A549 (cell line): ENCODE measurements at regions not wholly inside any gene's neighbourhood (a gene's known extent, or its start where the extent isn't known, plus 50 kb on each side); places are given as distances from the start of the nearest gene placed in this dataset.

Source experiments
- ATAC-seq, 2 experiments: fragments of 200-7000 bp in 1 of 2; fragments of >200 bp in 1 of 2; cut with Nextera tagmentation in 1 of 2; cut with Tn5 transposase in 1 of 2; 3 replicates each; pipeline versions ENCODE4 v1.8.0 to v1.9.1; 2018 to 2020; ENCODE audit warnings: mild to moderate bottlenecking in 1 of 2, moderate library complexity in 1 of 2
- CTCF ChIA-PET: fragments of 300-600 bp; sonication (Branson Sonifier 250); formaldehyde crosslinking; extraction: SDS; loops from one replicate; lab custom pipeline; 2021; ENCODE audit warnings: antibody characterized with exemption, inconsistent platforms; lab: Yijun Ruan, JAX
- POLR2A ChIA-PET: fragments of 350-600 bp; formaldehyde crosslinking; extraction: SDS; loops from one replicate; lab custom pipeline; 2021; ENCODE audit warnings: antibody characterized with exemption, inconsistent platforms; lab: Yijun Ruan, JAX
- DNase-seq, 2 experiments: peaks; one replicate each; pipeline versions ENCODE4 v3.0.0 to v3.0.0-alpha.2; 2011 to 2016; ENCODE audit warnings: low read depth in 1 of 2, low spot score in 1 of 2
- FAIRE-seq: peaks from 2 replicates; lab custom pipeline; 2011; peaks lifted over from hg19 to GRCh38; lab: Jason Lieb, UNC
- H3K27ac ChIP-seq, 2 experiments: fragments of >200 bp; sonication (Bioruptor Twin); formaldehyde crosslinking; 3 replicates each; pipeline ENCODE4 v1.5.1; 2016 to 2017
- H3K4me1 ChIP-seq: fragments of >200 bp; sonication (Bioruptor Twin); formaldehyde crosslinking; 3 replicates; pipeline ENCODE4 v1.6.1; 2016
- H3K4me2 ChIP-seq: fragments of >200 bp; sonication (Bioruptor Twin); formaldehyde crosslinking; 3 replicates; pipeline ENCODE4 v1.6.1; 2016
- H3K4me3 ChIP-seq: fragments of >200 bp; sonication (Bioruptor Twin); formaldehyde crosslinking; 3 replicates; pipeline ENCODE4 v1.5.1; 2016
- H3K9me3 ChIP-seq: fragments of >200 bp; sonication (Bioruptor Twin); formaldehyde crosslinking; 3 replicates; pipeline ENCODE4 v1.6.1; 2016
- BHLHE40 ChIP-seq: IDR thresholded peaks from 2 replicates; pipeline ENCODE4 v1.6.1; 2012; ENCODE audit warnings: low read depth, low read length, inconsistent platforms
- CEBPB ChIP-seq, 2 experiments: fragments of >200 bp in 1 of 2; sonication (Bioruptor Twin) in 1 of 2; formaldehyde crosslinking in 1 of 2; IDR thresholded peaks; 2 replicates each; pipeline ENCODE4 v1.6.1; 2012 to 2016
- CHD2 ChIP-seq: fragments of 150-350 bp; IDR thresholded peaks from 2 replicates; pipeline ENCODE4 v1.6.1; 2014; ENCODE audit warnings: low read length; ENCODE audit not compliant: partially characterized antibody
- EHF ChIP-seq: fragments of 250-450 bp; sonication (Bioruptor Pico); IDR thresholded peaks from 2 replicates; pipeline ENCODE4 v1.5.0; 2020; ENCODE audit warnings: mild to moderate bottlenecking
- EHMT2 ChIP-seq: fragments of 200-600 bp; sonication (generic); IDR thresholded peaks from 2 replicates; pipeline ENCODE4 v1.6.1; 2016; ENCODE audit warnings: antibody characterized with exemption, low read depth, mild to moderate bottlenecking, moderate library complexity
- EP300 ChIP-seq, 2 experiments: fragments of >200 bp; sonication (Bioruptor Twin); formaldehyde crosslinking; IDR thresholded peaks; 2 replicates in 1 of 2; 3 replicates in 1 of 2; pipeline ENCODE4 v1.6.1; 2016 to 2017
- ESRRA ChIP-seq: fragments of 150-350 bp; IDR thresholded peaks from 2 replicates; pipeline ENCODE4 v1.6.1; 2014; ENCODE audit warnings: mild to moderate bottlenecking, low read length, borderline replicate concordance
- FOSB ChIP-seq: fragments of 250-450 bp; sonication (Bioruptor Pico); IDR thresholded peaks from 2 replicates; pipeline ENCODE4 v1.5.0; 2020; ENCODE audit warnings: mild to moderate bottlenecking, moderate library complexity
- FOSL2 ChIP-seq, 2 experiments: fragments of 450-650 bp in 1 of 2; fragments of >200 bp in 1 of 2; sonication (Bioruptor Twin) in 1 of 2; formaldehyde crosslinking; IDR thresholded peaks; 2 replicates each; pipeline versions ENCODE4 v1.5.0 to v1.6.1; 2016 to 2020; ENCODE audit warnings: mild to moderate bottlenecking in 1 of 2, moderate library complexity in 1 of 2
- FOXS1 ChIP-seq: fragments of 250-450 bp; sonication (Bioruptor Pico); IDR thresholded peaks from 2 replicates; pipeline ENCODE4 v1.5.0; 2020; ENCODE audit warnings: mild to moderate bottlenecking, moderate library complexity
- HDAC2 ChIP-seq: fragments of 200-600 bp; sonication (generic); IDR thresholded peaks from 2 replicates; pipeline ENCODE4 v1.6.1; 2016
- HEYL ChIP-seq: fragments of 250-450 bp; sonication (Bioruptor Pico); IDR thresholded peaks from 2 replicates; pipeline ENCODE4 v1.8.0; 2021; ENCODE audit warnings: mild to moderate bottlenecking, moderate library complexity
- HMGXB4 ChIP-seq: fragments of 250-450 bp; sonication (Bioruptor Pico); IDR thresholded peaks from 2 replicates; pipeline ENCODE4 v1.5.0; 2021; ENCODE audit warnings: mild to moderate bottlenecking, moderate library complexity, borderline replicate concordance
- HOXA7 ChIP-seq: fragments of 250-450 bp; sonication (Bioruptor Pico); IDR thresholded peaks from 2 replicates; pipeline ENCODE4 v1.5.0; 2020; ENCODE audit warnings: mild to moderate bottlenecking, moderate library complexity
- HOXB13 ChIP-seq: fragments of 250-450 bp; sonication (Bioruptor Pico); IDR thresholded peaks from 2 replicates; pipeline ENCODE4 v1.5.0; 2020; ENCODE audit warnings: low read depth, mild to moderate bottlenecking, moderate library complexity
- HOXB5 ChIP-seq: fragments of 250-450 bp; sonication (Bioruptor Pico); IDR thresholded peaks from 2 replicates; pipeline ENCODE4 v1.5.0; 2020; ENCODE audit warnings: mild to moderate bottlenecking, moderate library complexity
- JUN ChIP-seq, 2 experiments: fragments of >200 bp; sonication (Bioruptor Twin); formaldehyde crosslinking; IDR thresholded peaks; 2 replicates in 1 of 2; 3 replicates in 1 of 2; pipeline ENCODE4 v1.6.1; 2016 to 2017
- JUNB ChIP-seq: fragments of >200 bp; sonication (Bioruptor Twin); formaldehyde crosslinking; IDR thresholded peaks from 2 replicates; pipeline ENCODE4 v1.6.1; 2016
- KDM5A ChIP-seq: fragments of 200-600 bp; sonication (generic); IDR thresholded peaks from 2 replicates; pipeline ENCODE4 v1.6.1; 2016; ENCODE audit warnings: antibody characterized with exemption, mild to moderate bottlenecking
- MAFK ChIP-seq: fragments of 450-650 bp; IDR thresholded peaks from 2 replicates; pipeline ENCODE4 v1.6.1; 2014; ENCODE audit not compliant: partially characterized antibody
- MYC ChIP-seq: IDR thresholded peaks from 2 replicates; pipeline ENCODE4 v1.6.1; 2012; ENCODE audit warnings: mild to moderate bottlenecking, inconsistent platforms, low read length, improper control_type of control experiment, borderline replicate concordance
- NFE2L2 ChIP-seq: fragments of 150-350 bp; conservative IDR thresholded peaks from 2 replicates; pipeline ENCODE4 v1.6.1; 2014; ENCODE audit warnings: low read length
- NPAS2 ChIP-seq: fragments of 250-450 bp; sonication (Bioruptor Pico); IDR thresholded peaks from 2 replicates; pipeline ENCODE4 v1.8.0; 2022; ENCODE audit warnings: mild to moderate bottlenecking, moderate library complexity, borderline replicate concordance
- NR3C1 ChIP-seq: fragments of >200 bp; sonication (Bioruptor Twin); formaldehyde crosslinking; IDR thresholded peaks from 3 replicates; pipeline ENCODE4 v1.6.1; 2017
- PHF8 ChIP-seq: fragments of 200-600 bp; sonication (generic); IDR thresholded peaks from 2 replicates; pipeline ENCODE4 v1.6.1; 2016; ENCODE audit warnings: low read depth, mild to moderate bottlenecking, antibody characterized with exemption, moderate library complexity, borderline replicate concordance
- RNF2 ChIP-seq: fragments of 200-600 bp; sonication (generic); IDR thresholded peaks from 2 replicates; pipeline ENCODE4 v1.6.1; 2016; ENCODE audit warnings: low read depth, mild to moderate bottlenecking, antibody characterized with exemption, moderate library complexity, borderline replicate concordance
- TP53 ChIP-seq: fragments of 250-450 bp; sonication (Bioruptor Pico); IDR thresholded peaks from 2 replicates; pipeline ENCODE4 v1.5.0; 2021; ENCODE audit warnings: mild to moderate bottlenecking, moderate library complexity
- ZFP36 ChIP-seq: fragments of 450-650 bp; IDR thresholded peaks from 2 replicates; pipeline ENCODE4 v1.6.1; 2014; ENCODE audit warnings: borderline replicate concordance; ENCODE audit not compliant: partially characterized antibody
- ZNF302 ChIP-seq: fragments of 250-450 bp; sonication (Bioruptor Pico); IDR thresholded peaks from 2 replicates; pipeline ENCODE4 v1.9.0; 2021; ENCODE audit warnings: inconsistent platforms, mild to moderate bottlenecking, moderate library complexity
- WGBS: methylation state at CpG from one replicate; pipeline ENCODE4 v1.1.6; 2017; ENCODE audit errors: missing lambda C conversion rate; 5-methylcytosine and 5-hydroxymethylcytosine counted together
- TF ChIP-seq, protein P1 (sequence below): IDR thresholded peaks from 2 replicates; pipeline ENCODE4 v1.6.1; 2012
- TF ChIP-seq, protein P2 (sequence below): fragments of >200 bp; sonication (Bioruptor Twin); formaldehyde crosslinking; IDR thresholded peaks from 3 replicates; pipeline ENCODE4 v1.5.1; 2016
- TF ChIP-seq, protein P3 (sequence below): fragments of >200 bp; sonication (Bioruptor Twin); formaldehyde crosslinking; IDR thresholded peaks from 3 replicates; pipeline ENCODE4 v1.6.1; 2016

DNA sequence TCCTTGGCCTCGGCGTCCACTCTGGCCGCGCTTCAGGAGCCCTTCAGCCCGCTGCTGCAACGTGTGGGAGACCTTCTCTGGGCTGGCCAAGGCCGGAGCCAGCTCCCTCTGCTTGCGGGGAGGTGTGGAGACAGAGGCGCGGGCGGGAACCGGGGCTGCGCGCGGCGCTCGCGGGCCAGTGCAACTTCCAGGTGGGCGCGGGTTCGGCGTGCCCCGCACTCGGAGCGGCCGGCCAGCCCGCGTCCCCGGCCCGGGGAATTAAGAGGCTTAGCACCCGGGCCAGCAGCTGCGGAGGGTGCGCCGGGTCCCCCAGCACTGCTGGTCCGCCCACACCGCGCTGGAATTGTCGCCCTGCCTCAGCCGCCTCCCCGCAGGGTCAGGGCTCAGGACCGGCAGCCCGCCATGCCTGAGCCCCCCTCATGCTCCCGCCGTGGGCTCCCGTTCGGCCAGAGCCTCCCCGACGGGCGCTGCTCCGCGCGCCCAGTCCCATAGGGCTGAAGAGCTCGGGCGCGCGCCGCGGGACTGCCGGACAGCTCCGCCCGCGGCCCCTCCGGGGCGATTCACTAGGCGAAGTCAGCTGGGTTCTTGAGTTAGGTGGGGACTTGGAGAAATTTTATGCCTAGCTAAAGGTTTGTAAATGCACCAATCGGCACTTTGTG lies 673.9 kb downstream of the SLC16A7 start:
- Histone ChIP-seq H3K9me3 (no peaks in the 10 kb centered on the region), H3K4me1 (peaks cover 28% of the 10 kb centered on the region), H3K4me3 (no peak overlapping the region), H3K4me2 (no peak overlapping the region), H3K27ac (no peak overlapping the region)
- DNase-seq (no peak), FAIRE-seq (no peak), ATAC-seq (no peak)
- WGBS = 95% methylated on average over 64 of the region's 66 CpGs
- CTCF ChIA-PET = interaction anchor here (1.4 kb wide), 1 partner anchor 12 kb away, joined by 5 read pairs; no protein-coding TSS in a partner anchor
- TF ChIP-seq FOXS1 (CRISPR knock-in tag) (no peak), HDAC2 (no peak), NR3C1 (no peak), HOXA7 (no peak), NPAS2 (CRISPR knock-in tag) (no peak), TP53 (CRISPR knock-in tag) (no peak), HOXB13 (CRISPR knock-in tag) (no peak), EHF (CRISPR knock-in tag) (no peak), MAFK (no peak), MYC (no peak)
- POLR2A ChIA-PET = no interaction called here

- Histone ChIP-seq H3K4me1 (peaks cover 11% of the 10 kb centered on the region), H3K9me3 (no peaks in the 10 kb centered on the region), H3K27ac (no peak overlapping the region), H3K4me2 (no peak overlapping the region), H3K4me3 (no peak overlapping the region)
- DNase-seq (no peak), FAIRE-seq (no peak), ATAC-seq (no peak)
- CTCF ChIA-PET = interaction anchor here (0.9 kb wide), 1 partner anchor 11 kb away, joined by 4 read pairs; no protein-coding TSS in a partner anchor
- POLR2A ChIA-PET = no interaction called here
- WGBS = 77% methylated on average over 9 of the region's 9 CpGs
- no peak for TF ChIP-seq FOSB
- no peak for TF ChIP-seq CHD2
- TF ChIP-seq HDAC2 = no peak
- TF ChIP-seq PHF8 = no peak
- no peak for TF ChIP-seq FOSL2 (IDR thresholded peaks at IDR 0.05)
- no peak for TF ChIP-seq FOSL2 (CRISPR knock-in tag; IDR thresholded peaks at IDR 0.05)
- TF ChIP-seq HOXB5 = no peak
- no peak for TF ChIP-seq HEYL (CRISPR knock-in tag)
- TF ChIP-seq ZFP36 = no peak
- TF ChIP-seq, protein P1, sequence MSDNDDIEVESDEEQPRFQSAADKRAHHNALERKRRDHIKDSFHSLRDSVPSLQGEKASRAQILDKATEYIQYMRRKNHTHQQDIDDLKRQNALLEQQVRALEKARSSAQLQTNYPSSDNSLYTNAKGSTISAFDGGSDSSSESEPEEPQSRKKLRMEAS = no peak
Measured at GRCh38 chr12:60271816-60272215, 676.0 kb downstream of the SLC16A7 start.

GRCh38 chr12:60278209-60278608 lies 682.4 kb downstream of the SLC16A7 start:
- Histone ChIP-seq H3K9me3 (no peaks in the 10 kb centered on the region), H3K27ac (no peak overlapping the region), H3K4me2 (no peak overlapping the region), H3K4me3 (no peak overlapping the region), H3K4me1 (peaks cover 6% of the 10 kb centered on the region; the same call in 1 of the 3 replicates)
- WGBS = 34% methylated on average over 2 of the region's 2 CpGs
- ATAC-seq = no peak
- FAIRE-seq = no peak
- CTCF ChIA-PET = no interaction called here
- no peak for DNase-seq
- POLR2A ChIA-PET = no interaction called here
- TF ChIP-seq JUN (IDR thresholded peaks at IDR 0.05) (no peak), RNF2 (no peak), BHLHE40 (no peak), ESRRA (no peak), HEYL (CRISPR knock-in tag) (no peak), JUNB (no peak), EHF (CRISPR knock-in tag) (no peak), ZNF302 (CRISPR knock-in tag) (no peak), MAFK (no peak), CEBPB (IDR thresholded peaks at IDR 0.05) (no peak), ZFP36 (no peak), HMGXB4 (CRISPR knock-in tag) (no peak), NFE2L2 (no peak), EP300 (IDR thresholded peaks at IDR 0.05) (no peak), EHMT2 (no peak), KDM5A (no peak)
- TF ChIP-seq, protein P2, sequence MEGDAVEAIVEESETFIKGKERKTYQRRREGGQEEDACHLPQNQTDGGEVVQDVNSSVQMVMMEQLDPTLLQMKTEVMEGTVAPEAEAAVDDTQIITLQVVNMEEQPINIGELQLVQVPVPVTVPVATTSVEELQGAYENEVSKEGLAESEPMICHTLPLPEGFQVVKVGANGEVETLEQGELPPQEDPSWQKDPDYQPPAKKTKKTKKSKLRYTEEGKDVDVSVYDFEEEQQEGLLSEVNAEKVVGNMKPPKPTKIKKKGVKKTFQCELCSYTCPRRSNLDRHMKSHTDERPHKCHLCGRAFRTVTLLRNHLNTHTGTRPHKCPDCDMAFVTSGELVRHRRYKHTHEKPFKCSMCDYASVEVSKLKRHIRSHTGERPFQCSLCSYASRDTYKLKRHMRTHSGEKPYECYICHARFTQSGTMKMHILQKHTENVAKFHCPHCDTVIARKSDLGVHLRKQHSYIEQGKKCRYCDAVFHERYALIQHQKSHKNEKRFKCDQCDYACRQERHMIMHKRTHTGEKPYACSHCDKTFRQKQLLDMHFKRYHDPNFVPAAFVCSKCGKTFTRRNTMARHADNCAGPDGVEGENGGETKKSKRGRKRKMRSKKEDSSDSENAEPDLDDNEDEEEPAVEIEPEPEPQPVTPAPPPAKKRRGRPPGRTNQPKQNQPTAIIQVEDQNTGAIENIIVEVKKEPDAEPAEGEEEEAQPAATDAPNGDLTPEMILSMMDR = no peak
- TF ChIP-seq, protein P3, sequence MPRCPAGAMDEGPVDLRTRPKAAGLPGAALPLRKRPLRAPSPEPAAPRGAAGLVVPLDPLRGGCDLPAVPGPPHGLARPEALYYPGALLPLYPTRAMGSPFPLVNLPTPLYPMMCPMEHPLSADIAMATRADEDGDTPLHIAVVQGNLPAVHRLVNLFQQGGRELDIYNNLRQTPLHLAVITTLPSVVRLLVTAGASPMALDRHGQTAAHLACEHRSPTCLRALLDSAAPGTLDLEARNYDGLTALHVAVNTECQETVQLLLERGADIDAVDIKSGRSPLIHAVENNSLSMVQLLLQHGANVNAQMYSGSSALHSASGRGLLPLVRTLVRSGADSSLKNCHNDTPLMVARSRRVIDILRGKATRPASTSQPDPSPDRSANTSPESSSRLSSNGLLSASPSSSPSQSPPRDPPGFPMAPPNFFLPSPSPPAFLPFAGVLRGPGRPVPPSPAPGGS = no peak
